ENCODE measurements at regions not wholly inside any gene's neighbourhood (a gene's known extent, or its start where the extent isn't known, plus 50 kb on each side); places are given as distances from the start of the nearest gene placed in this dataset.
A peak's percentile ranks its signal among the peaks of the same experiment; 100 is the strongest.
"Not testable (repeated sequence)": the region's sequence is repeated elsewhere in the genome, so short reads cannot be mapped to it uniquely, and the experiment has no call there.

DNA sequence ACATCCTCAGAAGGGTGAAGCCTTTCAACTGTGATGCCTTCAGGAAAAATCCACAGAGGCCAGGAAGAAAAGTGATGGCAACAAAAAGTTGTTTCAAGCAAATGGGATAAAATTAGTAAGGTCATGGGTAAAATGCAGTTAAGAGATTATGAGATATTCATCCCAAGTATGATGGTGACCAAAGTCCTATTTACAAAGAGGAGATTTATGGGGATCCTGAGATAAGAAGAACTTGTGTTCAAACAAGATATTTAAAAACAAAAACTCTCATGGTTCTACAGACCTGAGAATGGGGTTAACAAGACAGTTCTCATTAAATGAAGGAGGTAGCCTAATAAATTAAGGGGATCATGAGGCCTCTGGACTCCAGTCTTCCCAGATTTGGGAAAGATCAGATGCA lies 184.4 kb downstream of the FCRL5 start:
- no peak for DNase-seq

DNA sequence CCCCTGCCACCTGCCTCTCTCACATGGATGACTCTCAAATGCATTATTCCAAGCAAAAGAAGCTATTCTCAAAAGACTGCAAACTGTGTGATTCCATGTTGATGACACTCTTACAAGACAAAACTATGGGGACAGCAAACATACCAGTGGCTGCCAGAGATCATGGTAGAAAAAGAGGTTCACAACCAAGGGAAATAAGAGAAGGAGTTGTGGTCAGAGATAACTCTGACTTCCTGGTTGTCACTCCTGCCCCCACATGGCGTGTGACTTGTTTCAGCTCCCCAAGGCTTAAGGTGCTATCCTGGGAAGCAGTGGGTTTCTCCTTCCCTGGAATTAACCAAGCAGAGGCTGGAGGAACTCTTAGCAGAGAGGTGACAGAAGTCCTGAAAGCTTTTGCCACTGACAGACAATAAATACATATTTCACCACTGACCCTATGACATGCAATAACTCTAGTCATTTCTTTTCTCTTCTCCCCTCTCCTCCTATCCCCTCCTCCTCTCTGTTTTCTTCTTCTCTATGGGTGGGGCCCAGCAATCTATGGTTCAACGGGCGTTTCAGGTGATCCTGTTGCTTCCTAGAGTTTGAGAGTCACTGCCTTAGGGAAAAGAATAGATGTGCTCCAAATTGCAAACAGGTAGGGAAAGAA lies 185.1 kb downstream of the FCRL5 start:
- no peak for DNase-seq

DNA sequence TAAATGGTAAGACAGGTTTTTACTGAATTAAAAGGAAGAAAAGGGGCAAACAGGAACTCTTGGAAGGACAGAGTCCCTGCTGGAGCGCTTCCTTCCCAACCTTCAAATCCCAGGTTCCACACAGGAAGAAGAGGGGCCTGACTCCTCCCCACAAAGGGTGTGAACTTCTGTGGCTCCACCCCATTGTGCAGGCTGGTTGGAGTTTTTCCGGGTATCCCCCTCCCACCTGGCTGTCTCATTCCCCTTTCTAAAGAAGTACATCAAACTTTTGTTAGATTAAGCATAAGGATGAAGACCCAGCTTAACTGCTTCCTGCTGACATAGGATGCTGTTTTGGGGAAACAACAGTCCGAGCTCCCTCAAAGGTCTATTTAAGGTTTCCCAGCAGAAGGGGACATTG lies 187.7 kb downstream of the FCRL5 start:
- DNase-seq: no peak

DNA sequence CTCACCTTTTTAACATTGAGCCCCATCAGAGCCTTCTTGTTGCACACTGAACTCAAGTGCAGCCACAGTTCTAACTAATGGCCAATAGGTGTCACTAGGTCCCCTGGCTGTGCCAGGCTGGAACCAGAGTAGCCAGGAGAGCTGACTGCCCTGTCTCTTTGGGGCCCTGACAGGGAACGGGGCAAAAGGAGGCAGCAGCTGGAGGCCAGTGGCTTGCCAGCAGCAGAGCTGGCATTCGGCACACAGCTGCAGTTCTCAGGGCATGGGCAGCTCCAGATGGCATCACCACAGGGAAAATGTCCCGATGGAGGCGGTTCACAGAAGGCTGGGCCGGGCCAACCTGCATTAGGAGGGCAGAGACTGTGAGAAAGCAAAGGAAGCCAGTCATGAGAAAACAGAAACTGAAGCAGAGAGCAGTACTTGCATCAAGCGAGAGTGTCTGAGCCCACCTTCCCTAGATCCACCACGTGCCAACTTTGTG lies 188.6 kb downstream of the FCRL5 start:
- peak; percentile 49 for DNase-seq

DNA sequence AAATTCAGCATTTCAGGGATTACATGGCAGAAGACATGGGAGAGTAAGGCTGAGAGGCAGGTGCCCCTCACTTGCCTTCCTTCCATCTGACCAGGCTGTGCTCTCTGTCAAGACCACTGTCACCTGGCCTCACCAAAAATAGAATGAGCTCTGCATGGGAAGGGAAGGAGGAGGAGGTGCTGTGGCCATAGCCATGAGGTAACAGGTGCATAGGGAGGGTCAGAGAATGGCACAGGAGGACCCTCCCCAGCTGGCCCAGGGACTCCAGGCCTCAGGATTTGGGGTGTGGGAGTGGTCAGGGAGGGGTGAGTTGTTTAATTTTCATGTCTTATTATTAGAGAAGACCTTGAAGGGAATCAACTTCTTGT lies 192.3 kb downstream of the FCRL5 start:
- no peak for DNase-seq

DNA sequence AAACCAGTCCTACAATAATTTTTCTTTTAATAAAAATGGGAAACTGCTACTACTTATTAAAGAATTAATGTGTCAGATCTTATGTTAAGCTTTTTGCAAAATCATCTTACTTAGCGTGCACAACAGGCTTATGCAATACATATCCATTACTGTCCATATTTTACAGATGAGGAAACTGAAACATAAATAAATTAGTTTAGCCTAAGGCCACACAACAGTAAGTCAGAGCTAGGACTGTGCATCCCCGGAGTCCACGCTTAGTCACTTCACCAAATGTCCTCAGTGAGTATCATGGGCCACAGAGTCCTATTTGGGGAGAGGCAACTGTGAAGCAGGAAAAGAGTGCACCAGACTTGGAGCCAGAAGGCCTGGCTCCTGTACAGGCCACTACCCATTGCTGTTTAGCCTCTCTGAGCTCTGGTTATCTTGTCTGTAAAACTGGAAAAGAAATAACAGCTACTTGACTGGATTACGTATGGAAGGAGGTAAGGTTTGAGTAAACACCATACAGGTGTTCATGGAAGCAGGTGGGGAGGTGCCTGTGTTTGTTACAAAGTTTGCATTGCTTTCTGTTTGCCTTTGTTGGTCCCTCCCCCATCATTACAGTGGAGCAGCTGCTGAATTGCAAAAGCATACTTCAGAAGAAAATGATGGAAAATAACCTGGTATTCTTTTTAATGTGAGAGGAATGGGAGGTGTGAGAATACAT lies 192.8 kb downstream of the FCRL5 start:
- DNase-seq: peak; percentile 66

DNA sequence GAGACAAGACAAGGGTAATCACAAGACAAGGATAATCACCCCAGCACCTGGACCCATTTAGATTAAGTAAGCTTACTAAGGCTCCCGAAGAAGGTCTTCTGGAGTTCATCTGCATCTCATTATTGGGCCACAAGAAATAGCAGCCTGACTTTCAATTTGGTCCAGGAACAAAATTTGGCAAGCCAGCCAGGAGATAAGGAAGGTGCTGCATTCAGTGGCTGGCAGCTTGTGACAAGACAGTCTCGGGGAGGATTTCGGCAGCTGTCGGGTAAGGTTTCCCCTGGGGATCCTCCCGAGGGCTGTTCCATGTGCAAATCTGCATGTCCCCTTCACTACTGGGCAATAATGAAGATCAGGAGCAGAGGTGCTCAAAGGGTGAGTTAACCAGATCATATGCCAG lies 195.2 kb downstream of the FCRL5 start:
- no peak for DNase-seq

DNA sequence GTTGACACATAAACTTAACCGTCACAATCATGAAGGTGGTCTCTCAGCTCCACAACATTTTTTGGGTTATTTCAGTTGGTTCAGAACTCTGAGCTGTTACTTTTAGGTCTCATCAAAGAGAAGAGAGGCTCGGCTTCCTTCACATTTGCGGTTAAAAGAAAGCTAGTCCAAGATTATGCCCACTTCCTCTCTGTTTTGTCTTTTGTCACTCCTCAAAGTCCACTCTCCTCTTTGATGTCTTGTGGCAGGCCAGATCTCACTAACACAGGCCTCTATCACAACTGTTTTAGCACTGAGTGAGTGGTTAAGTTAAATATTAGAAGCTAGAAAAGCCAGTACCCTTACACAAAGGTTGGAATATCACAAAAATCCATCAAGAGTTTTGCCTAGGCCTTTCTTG lies 195.7 kb downstream of the FCRL5 start:
- no peak for DNase-seq

DNA sequence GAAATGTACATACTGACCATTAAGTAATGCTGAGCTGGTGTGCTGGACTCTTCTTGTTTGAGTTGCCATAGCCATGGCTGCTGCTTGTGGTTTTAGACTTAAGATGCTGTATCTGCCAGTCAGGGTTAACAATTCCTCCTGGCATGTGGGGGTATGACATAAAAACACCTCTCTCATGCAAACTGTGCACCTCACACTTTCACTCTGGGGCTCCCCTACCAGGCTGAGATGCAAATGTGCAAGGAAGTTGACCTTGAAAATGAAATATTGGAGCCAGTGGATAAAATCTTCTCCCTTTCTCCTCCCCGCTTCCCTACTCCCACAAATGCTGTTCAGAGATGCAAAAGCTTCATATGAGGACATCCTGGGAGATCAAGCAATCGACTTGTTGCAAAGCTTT lies 198.8 kb downstream of the FCRL5 start:
- no peak for DNase-seq

DNA sequence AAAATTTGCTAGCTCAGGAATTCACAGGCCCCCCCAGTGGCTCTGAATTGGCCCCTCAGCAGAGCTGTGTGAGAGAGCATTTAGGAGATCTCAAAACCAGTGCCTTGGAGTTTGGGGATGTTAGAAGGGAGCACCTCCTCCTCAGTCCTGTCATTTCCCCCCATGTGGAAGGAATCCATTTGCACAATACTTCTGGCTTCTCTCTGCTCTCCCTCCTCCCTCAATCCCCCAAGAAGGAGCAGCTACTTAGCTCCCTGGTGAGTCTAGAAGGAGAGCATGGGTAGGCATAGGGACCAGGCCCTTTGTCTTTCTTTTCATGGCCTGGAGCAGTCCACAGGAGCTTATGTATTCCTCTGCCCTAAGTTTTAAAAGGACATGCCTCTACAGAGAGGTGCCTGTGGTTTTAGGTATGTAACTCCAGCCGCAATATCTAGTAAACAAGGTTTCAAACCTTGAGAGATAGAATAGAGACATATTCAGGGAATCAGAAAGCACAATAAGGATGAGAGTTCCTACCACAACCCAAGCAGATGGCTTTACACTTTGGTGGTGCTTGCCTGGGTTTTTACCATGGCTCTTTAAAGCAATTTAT lies 199.4 kb downstream of the FCRL5 start:
- DNase-seq: no peak

DNA sequence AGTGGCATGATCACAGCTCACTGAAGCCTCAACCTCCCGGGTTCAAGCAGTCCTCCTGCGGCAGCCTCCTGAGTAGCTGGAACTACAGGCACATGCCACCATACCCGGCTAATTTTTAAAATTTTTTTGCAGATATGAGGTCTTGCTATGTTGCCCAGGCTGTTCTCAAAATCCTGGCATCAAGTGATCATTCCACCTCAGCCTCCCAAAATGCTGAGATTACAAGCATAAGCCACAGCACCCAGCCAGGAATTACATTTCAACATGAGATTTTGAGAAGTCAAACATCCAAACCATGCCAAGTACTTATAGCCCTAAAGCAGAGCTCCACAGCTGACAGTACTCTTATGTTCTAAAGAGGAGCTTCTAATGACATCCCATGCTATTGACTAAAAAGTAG lies 200.1 kb downstream of the FCRL5 start:
- DNase-seq: no peak

DNA sequence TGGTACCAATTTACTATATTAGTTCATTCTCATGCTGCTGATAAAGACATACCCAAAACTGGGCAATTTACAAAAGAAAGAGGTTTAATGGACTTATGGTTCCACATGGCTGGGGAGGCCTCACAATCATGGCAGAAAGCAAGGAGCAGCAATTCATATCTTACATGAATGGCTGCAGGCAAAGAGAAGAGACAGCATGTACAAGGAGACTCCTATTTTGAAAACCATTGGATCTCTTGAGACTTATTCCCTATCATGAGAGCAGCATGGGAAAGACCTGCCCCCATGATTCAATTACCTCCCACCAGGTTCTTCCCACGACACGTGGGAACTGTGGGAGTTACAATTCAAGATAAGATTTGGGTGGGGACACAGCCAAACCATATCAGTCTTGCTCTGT lies 200.5 kb downstream of the FCRL5 start:
- DNase-seq: not testable (repeated sequence)

DNA sequence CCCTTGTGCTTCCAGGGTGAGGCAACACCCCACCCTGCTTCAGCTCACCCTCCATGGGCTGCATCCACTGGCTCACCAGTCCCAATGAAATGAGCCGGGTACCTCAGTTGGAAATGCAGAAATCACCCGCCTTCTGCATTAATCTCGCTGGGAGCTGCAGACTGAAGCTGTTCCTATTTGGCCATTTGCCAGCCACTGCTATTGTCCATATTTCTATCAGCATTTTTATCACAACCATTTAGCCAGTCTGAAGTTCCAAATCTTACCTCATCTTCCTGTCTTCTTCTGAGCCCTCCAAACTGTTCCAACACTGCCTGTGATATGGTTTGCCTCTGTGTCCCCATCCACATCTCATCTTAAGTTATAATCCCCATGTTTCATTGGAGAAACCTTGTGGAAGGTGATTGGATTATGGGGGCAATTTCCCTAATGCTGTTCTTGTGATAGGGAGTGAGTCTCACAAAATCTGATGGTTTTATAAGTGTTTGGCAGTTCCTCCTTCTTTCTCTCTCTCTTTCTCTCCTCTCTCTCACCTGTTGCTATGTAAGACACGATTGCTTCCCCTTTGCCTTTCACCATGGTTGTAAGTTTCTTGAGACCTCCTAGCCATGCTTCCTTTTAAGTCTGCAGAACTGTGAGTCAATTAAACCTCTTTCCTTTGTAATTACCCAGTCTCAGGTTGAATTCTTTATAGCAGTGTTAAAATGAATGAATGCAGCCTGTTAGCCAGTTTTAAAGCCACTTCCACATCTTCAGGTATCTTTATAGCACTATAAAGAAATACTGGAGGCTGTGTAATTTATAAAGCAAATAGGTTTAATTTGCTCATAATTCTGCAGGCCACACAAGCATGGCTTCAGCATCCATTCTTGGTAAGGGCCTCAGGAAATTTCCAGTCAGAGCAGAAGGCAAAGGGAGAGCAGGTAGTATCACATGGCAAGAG lies 203.5 kb downstream of the FCRL5 start:
- DNase-seq: no peak

DNA sequence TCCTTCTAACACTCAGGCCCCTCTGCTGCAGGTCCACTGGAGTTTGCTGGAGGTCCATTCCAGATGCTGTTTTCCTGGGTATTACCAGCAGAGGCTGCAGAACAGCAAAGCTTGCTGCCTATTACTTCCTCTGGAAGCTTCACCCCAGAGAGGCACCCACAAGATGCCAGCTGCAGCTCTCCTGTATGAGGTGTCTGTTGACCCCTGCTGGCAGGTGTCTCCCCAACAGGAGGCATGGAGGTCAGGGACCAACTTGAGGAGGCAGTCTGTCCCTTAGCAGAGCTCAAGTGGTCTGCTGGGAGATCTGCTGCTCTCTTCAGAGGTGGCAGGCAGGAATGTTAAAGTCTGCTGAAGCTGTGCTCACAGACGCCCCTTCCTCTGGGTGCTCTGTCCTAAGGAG lies 204.8 kb downstream of the FCRL5 start:
- no peak for DNase-seq

DNA sequence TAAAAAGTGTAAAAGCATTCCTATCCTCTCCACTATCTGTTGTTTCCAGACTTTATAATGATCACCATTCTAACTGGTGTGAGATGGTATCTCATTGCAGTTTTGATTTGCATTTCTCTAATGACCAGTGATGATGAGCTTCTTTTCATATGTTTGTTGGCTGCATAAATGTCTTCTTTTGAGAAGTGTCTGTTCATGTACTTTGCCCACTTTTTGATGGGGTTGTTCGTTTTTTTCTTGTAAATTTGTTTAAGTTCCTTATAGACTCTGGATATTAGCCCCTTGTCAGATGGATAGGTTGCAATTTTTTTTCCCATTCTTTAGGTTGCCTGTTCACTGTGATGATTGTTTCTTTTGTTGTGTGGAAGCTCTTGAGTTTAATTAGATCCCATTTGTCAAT lies 199.6 kb upstream of the ETV3 start:
- not testable (repeated sequence) for DNase-seq

DNA sequence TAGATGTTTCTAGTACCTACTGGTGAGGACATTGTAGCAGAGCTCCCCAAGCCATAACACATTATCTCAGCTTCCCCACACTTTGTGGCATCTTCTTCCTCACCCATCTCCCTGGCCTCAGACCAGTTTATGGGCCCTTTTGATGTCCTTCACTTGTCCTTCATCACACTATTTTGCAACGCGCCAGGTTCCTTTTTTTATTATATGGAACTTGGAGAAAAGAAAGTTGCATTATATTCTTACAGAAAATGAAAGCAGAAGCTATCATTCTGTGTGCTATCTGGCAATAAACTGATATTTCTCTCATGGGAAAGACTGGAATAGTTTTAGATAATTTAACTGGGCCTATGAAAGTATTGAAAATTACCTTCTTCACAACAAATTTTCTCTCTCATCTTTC lies 196.9 kb upstream of the ETV3 start:
- no peak for DNase-seq

DNA sequence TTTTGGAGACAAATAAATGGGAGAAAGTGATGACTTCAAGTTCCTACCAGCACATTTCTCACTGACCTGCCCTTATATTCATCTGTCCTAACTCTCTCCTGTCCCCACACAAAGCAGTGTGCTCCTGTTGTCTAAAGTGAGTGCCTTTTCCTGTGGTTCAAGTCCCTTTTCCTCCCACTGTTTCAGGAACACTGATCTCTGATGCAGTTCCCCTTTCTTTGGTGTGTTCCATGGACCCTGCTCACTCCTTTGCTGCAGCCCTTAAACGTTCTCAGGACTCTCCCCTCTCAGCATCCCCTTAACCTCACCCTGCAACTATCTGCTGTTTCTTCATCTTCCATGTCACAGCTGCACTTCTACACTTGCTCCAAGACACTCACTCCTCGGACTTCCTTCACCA lies 195.8 kb upstream of the ETV3 start:
- DNase-seq: no peak

DNA sequence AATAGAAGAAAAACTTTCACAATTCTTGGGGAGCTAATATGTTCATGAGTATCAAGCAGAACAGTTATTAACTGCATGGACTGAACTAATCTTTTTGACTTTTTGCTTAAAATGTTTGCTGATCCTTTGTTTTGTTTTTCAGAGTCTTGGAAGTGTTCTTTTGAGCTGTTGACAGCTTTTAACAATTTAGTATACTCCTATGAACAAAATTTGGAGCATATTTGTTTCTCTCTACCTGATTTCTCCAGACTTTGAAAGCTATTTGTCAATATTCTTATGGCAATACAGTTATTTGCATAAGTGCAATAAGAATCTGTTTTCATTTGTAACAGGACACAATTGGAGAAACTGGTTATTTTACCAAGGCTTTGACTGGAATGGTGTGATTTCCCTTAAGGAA lies 192.0 kb upstream of the ETV3 start:
- DNase-seq: not testable (repeated sequence)

DNA sequence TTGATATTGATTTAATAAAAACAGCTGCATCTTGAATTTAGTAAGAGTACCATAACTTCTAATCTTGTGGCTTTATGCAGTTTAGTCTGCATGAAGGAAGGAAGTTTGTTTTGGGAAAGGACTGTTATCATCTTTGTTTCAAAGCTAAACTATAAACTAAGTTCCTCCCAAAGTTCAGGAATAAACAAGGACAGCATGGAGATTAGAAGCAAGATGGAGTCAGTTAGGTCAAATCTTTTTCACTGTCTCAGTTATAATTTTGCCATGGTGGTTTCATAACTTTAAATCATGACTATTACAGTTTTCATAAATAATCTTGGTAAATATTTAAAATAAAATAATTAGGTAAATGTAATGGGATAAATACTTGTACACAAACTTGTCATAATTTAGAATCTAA lies 189.9 kb upstream of the ETV3 start:
- not testable (repeated sequence) for DNase-seq

DNA sequence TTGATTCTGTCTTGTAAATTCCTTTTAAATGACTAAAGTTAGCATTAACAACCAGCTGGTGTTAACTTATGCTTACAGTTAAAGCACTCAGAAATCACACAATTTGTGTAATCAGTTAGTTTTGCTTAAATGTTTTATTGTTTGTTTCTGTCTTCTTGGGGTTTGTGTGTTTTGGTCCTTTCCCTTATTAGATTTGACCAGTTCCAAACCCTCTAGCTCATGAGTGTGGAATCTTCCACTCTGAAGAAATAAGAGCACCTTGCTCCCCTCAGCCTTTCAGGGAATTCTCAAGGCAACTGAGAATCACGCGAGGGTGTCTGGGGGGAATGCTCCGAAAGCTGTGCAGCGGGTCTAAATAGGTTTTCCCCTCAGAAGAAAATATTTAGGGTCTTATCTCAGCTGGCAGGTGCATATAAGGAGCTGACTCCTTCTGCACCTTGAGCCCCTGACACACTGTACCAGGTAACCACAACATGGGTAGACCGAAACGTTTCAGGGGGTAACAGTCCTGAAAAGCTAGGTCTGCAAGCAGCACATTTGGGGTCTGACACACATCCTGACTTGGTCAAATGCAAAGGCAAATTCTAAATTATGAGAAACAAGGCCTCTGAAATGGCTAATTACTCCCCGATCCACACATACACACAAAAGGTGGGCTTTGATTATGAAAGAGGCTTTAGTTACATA lies 188.1 kb upstream of the ETV3 start:
- DNase-seq: no peak

DNA sequence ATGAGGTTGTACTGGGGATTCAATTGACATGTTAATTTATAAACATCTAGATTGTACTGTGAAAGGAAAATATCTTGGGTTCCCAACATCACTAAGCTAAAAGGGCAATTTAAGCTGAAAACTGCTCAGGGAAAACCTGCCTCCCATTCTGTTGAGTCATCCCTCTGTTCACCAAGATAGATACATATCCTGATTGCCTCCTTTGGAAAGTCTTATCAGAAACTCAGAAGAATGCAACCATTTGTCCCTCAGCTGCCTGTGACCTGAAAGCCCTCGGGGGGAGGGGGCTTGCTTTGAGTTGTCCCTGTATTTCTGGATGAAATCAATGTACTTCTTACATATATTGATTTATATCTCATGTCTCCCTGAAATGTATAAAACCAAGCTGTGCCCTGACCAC lies 187.0 kb upstream of the ETV3 start:
- DNase-seq: no peak

DNA sequence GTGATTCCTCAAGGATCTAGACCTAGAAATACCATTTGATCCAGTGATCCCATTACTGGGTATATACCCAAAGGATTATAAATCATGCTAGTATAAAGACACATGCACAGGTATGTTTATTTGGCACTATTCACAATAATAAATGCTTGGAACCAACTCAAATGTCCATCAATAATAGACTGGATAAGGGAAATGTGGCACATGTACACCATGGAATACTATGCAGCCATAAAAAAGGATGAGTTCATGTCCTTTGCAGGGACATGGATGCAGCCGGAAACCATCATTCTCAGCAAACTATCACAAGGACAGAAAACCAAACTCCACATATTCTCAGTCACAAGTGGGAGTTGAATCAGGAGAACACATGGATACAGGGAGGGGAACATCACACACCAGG lies 183.8 kb upstream of the ETV3 start:
- DNase-seq: not testable (repeated sequence)

DNA sequence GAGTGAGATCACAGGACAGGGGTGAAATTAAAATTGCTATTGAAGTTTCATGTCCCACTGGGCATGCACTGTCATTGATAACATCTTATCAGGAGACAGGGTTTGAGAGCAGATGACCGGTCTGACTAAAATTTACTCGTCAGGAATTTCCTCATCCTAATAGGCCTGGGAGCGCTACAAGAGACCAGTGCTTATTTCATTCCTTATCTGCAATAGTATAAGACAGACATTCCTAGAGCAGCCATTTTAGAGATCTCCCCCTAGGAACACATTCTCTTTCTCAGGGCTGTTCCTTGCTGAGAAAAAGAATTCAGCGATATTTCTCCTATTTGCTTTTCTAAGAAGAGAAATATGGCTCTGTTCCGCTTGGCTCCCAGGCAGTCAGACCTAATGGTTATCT lies 181.4 kb upstream of the ETV3 start:
- no peak for DNase-seq
